Muscle layer of duodenum (tissue), 2 donors: ENCODE measurements at regions not wholly inside any gene's neighbourhood (a gene's known extent, or its start where the extent isn't known, plus 50 kb on each side); places are given as distances from the start of the nearest gene placed in this dataset.

Experiments used
- H3K27ac ChIP-seq: one replicate; pipeline ENCODE4 v1.7.0; 2013; ENCODE audit warnings: mild to moderate bottlenecking, low read length
- H3K27me3 ChIP-seq: one replicate; pipeline ENCODE4 v1.7.0; 2013; ENCODE audit warnings: low read depth, mild to moderate bottlenecking, control low read depth, low read length
- H3K36me3 ChIP-seq, 2 donors: one replicate each; pipeline ENCODE4 v1.7.0; 2013; ENCODE audit warnings: low read length in 2 of 2, control low read depth in 1 of 2, mild to moderate bottlenecking in 1 of 2; ENCODE audit not compliant: insufficient read depth in 2 of 2, control insufficient read depth in 1 of 2
- H3K4me1 ChIP-seq, 2 donors: one replicate each; pipeline ENCODE4 v1.7.0; 2013; ENCODE audit warnings: low read length in 2 of 2, mild to moderate bottlenecking in 2 of 2, control low read depth in 1 of 2, moderate library complexity in 1 of 2; ENCODE audit not compliant: insufficient read depth in 2 of 2, control insufficient read depth in 1 of 2
- H3K4me3 ChIP-seq, 2 donors: one replicate each; pipeline ENCODE4 v1.7.0; 2013; ENCODE audit warnings: low read length in 2 of 2, low read depth in 1 of 2, mild to moderate bottlenecking in 1 of 2
- H3K9me3 ChIP-seq, 2 donors: one replicate each; pipeline ENCODE4 v1.7.0; 2013; ENCODE audit warnings: low read length in 2 of 2, control low read depth in 1 of 2, mild to moderate bottlenecking in 1 of 2; ENCODE audit not compliant: control insufficient read depth in 1 of 2
- donor health status: healthy.

GRCh38 chr4:38354421-38354820 lies 309.6 kb upstream of the KLF3 start:
- Histone ChIP-seq H3K27me3 (no peaks in the 10 kb centered on the region), H3K4me1 (no peaks in the 10 kb centered on the region), H3K36me3 (no peaks in the 10 kb centered on the region), H3K4me3 (no peak overlapping the region), H3K27ac (no peak overlapping the region), H3K9me3 (peaks cover 0 to 8% of the 10 kb centered on the region in 2 donors)

GRCh38 chr4:38354872-38355271 lies 309.1 kb upstream of the KLF3 start:
- H3K27ac ChIP-seq = no peak overlapping the region
- peaks cover 0 to 8% of the 10 kb centered on the region in 2 donors for H3K9me3 ChIP-seq
- no peaks in the 10 kb centered on the region for H3K36me3 ChIP-seq
- no peaks in the 10 kb centered on the region for H3K4me1 ChIP-seq
- no peaks in the 10 kb centered on the region for H3K27me3 ChIP-seq
- no peak overlapping the region for H3K4me3 ChIP-seq

- Histone ChIP-seq H3K27me3 (no peaks in the 10 kb centered on the region), H3K27ac (no peak overlapping the region), H3K36me3 (no peaks in the 10 kb centered on the region), H3K9me3 (peaks cover 0 to 8% of the 10 kb centered on the region in 2 donors), H3K4me1 (no peaks in the 10 kb centered on the region), H3K4me3 (no peak overlapping the region)
Measured at GRCh38 chr4:38356686-38357085, 307.3 kb upstream of the KLF3 start.

GRCh38 chr4:38357546-38357945 lies 306.5 kb upstream of the KLF3 start:
- no peaks in the 10 kb centered on the region for H3K27me3 ChIP-seq

GRCh38 chr4:38359113-38359512 lies 304.9 kb upstream of the KLF3 start:
- H3K27me3 ChIP-seq = no peaks in the 10 kb centered on the region
- no peaks in the 10 kb centered on the region for H3K36me3 ChIP-seq
- no peak overlapping the region for H3K4me3 ChIP-seq
- H3K27ac ChIP-seq = no peak overlapping the region
- no peaks in the 10 kb centered on the region for H3K9me3 ChIP-seq
- H3K4me1 ChIP-seq = no peaks in the 10 kb centered on the region

More at GRCh38 chr4:38357546-38357945, 306.5 kb upstream of the KLF3 start:
- Histone ChIP-seq H3K36me3 (no peaks in the 10 kb centered on the region), H3K9me3 (no peaks in the 10 kb centered on the region), H3K27ac (no peak overlapping the region), H3K4me3 (no peak overlapping the region), H3K4me1 (no peaks in the 10 kb centered on the region)

- H3K4me1 ChIP-seq = no peaks in the 10 kb centered on the region
Measured at GRCh38 chr4:38360201-38360600, 303.8 kb upstream of the KLF3 start.

GRCh38 chr4:38364383-38364963 lies 299.5 kb upstream of the KLF3 start:
- Histone ChIP-seq H3K36me3 (no peaks in the 10 kb centered on the region), H3K27ac (no peak overlapping the region), H3K4me1 (peaks cover 4 to 18% of the 10 kb centered on the region in 2 donors), H3K4me3 (no peak overlapping the region), H3K9me3 (no peaks in the 10 kb centered on the region), H3K27me3 (no peaks in the 10 kb centered on the region)

More at GRCh38 chr4:38360201-38360600, 303.8 kb upstream of the KLF3 start:
- Histone ChIP-seq H3K36me3 (no peaks in the 10 kb centered on the region), H3K4me3 (no peak overlapping the region), H3K27ac (no peak overlapping the region), H3K9me3 (no peaks in the 10 kb centered on the region), H3K27me3 (no peaks in the 10 kb centered on the region)

- Histone ChIP-seq H3K4me3 (no peak overlapping the region), H3K36me3 (no peaks in the 10 kb centered on the region), H3K27ac (no peak overlapping the region), H3K9me3 (no peaks in the 10 kb centered on the region), H3K27me3 (no peaks in the 10 kb centered on the region), H3K4me1 (peaks cover 4 to 18% of the 10 kb centered on the region in 2 donors)
Measured at GRCh38 chr4:38365261-38365660, 298.7 kb upstream of the KLF3 start.

- Histone ChIP-seq H3K27ac (no peak overlapping the region), H3K36me3 (no peaks in the 10 kb centered on the region), H3K4me3 (no peak overlapping the region), H3K9me3 (no peaks in the 10 kb centered on the region), H3K4me1 (peaks cover 5 to 18% of the 10 kb centered on the region in 2 donors), H3K27me3 (no peaks in the 10 kb centered on the region)
Measured at GRCh38 chr4:38365748-38366310, 298.2 kb upstream of the KLF3 start.

GRCh38 chr4:38366456-38366855 lies 297.5 kb upstream of the KLF3 start:
- Histone ChIP-seq H3K27ac (no peak overlapping the region), H3K4me1 (peaks cover 9 to 18% of the 10 kb centered on the region in 2 donors), H3K36me3 (no peaks in the 10 kb centered on the region), H3K9me3 (no peaks in the 10 kb centered on the region), H3K4me3 (no peak overlapping the region), H3K27me3 (no peaks in the 10 kb centered on the region)

- no peaks in the 10 kb centered on the region for H3K9me3 ChIP-seq
- no peaks in the 10 kb centered on the region for H3K27me3 ChIP-seq
- no peaks in the 10 kb centered on the region for H3K36me3 ChIP-seq
- no peak overlapping the region for H3K4me3 ChIP-seq
- H3K27ac ChIP-seq = no peak overlapping the region
- H3K4me1 ChIP-seq = peaks cover 9 to 18% of the 10 kb centered on the region in 2 donors
Measured at GRCh38 chr4:38366997-38367396, 297.0 kb upstream of the KLF3 start.

- no peak overlapping the region for H3K4me3 ChIP-seq
- no peak overlapping the region for H3K27ac ChIP-seq
Measured at GRCh38 chr4:38367642-38368174, 296.3 kb upstream of the KLF3 start.

More at GRCh38 chr4:38367642-38368174, 296.3 kb upstream of the KLF3 start:
- Histone ChIP-seq H3K36me3 (no peaks in the 10 kb centered on the region), H3K9me3 (no peaks in the 10 kb centered on the region), H3K4me1 (peaks cover 9 to 18% of the 10 kb centered on the region in 2 donors), H3K27me3 (no peaks in the 10 kb centered on the region)
